Skeletal muscle tissue (tissue), 3 donors: ENCODE measurements at regions not wholly inside any gene's neighbourhood (a gene's known extent, or its start where the extent isn't known, plus 50 kb on each side); places are given as distances from the start of the nearest gene placed in this dataset.

Experiments
- H3K27ac ChIP-seq: one replicate; pipeline ENCODE4 v1.7.0; 2013; ENCODE audit warnings: mild to moderate bottlenecking, low read depth, low read length, inconsistent platforms
- H3K27me3 ChIP-seq, 3 donors: one replicate each; pipeline ENCODE4 v1.7.0; 2013; ENCODE audit warnings: low read length in 3 of 3; ENCODE audit not compliant: control insufficient read depth in 3 of 3, insufficient read depth in 3 of 3
- H3K36me3 ChIP-seq, 3 donors: one replicate each; pipeline ENCODE4 v1.7.0; 2013; ENCODE audit warnings: low read length in 3 of 3; ENCODE audit not compliant: control insufficient read depth in 3 of 3, insufficient read depth in 3 of 3
- H3K4me1 ChIP-seq, 3 donors: one replicate each; pipeline ENCODE4 v1.7.0; 2013; ENCODE audit warnings: low read length in 3 of 3, mild to moderate bottlenecking in 3 of 3; ENCODE audit not compliant: control insufficient read depth in 3 of 3, insufficient read depth in 3 of 3
- H3K4me3 ChIP-seq, 3 donors: one replicate each; pipeline ENCODE4 v1.7.0; 2013; ENCODE audit warnings: low read length in 3 of 3
- H3K9ac ChIP-seq, 3 donors: one replicate each; pipeline ENCODE4 v1.7.0; 2013; ENCODE audit warnings: low read length in 3 of 3, mild to moderate bottlenecking in 3 of 3, moderate library complexity in 2 of 3, low read depth in 1 of 3
- H3K9me3 ChIP-seq, 3 donors: one replicate each; pipeline ENCODE4 v1.7.0; 2013; ENCODE audit warnings: low read length in 3 of 3; ENCODE audit not compliant: control insufficient read depth in 3 of 3
- donor health status: Osteomylitis.

DNA sequence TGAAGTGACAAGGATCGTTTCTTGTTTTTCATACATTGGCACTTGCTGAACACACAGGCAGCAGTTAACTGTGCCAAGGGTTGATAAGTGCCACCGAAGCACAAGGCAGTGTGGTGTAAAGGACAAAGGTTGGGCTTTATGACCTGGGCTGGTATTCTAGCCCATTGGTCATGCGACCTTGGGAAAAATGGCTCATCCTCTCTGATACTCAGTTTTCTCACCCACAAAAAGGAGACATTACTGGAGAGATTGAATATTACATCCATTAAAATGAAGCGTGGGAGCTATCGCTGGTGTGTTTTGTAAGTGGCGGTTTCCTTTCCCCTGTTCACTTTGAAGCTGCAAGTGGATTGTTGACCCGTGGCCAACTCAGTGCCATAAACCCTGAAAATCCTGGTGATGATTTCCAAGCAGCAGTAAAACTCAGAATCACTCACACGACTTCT lies 216.9 kb downstream of the HAPSTR1 start:
- Histone ChIP-seq H3K9ac (no peak overlapping the region), H3K27me3 (no peaks in the 10 kb centered on the region), H3K9me3 (no peaks in the 10 kb centered on the region), H3K36me3 (no peaks in the 10 kb centered on the region), H3K4me1 (no peaks in the 10 kb centered on the region), H3K4me3 (no peak overlapping the region), H3K27ac (no peak overlapping the region)

DNA sequence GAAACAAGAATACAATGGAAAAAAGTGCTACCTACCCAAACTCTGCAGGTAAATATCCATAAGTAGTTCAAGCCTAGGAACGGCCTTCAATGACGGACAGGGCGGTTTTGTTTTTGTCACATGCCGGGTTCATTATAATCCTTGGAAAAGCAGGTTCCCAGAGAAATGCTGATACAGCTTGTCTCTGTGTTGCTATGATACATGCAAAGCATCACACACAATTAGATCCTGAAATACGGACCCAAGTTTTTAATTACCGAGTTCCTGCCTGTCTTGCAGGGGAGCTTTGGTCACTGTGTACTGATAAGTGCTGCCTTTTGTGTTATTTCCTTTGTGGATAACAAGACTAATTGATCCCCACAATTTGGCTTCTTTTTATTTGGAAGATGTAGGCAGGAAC lies 217.4 kb downstream of the HAPSTR1 start:
- Histone ChIP-seq H3K9me3 (no peaks in the 10 kb centered on the region), H3K4me3 (no peak overlapping the region), H3K27me3 (no peaks in the 10 kb centered on the region), H3K9ac (no peak overlapping the region), H3K36me3 (no peaks in the 10 kb centered on the region), H3K27ac (no peak overlapping the region), H3K4me1 (no peaks in the 10 kb centered on the region)

DNA sequence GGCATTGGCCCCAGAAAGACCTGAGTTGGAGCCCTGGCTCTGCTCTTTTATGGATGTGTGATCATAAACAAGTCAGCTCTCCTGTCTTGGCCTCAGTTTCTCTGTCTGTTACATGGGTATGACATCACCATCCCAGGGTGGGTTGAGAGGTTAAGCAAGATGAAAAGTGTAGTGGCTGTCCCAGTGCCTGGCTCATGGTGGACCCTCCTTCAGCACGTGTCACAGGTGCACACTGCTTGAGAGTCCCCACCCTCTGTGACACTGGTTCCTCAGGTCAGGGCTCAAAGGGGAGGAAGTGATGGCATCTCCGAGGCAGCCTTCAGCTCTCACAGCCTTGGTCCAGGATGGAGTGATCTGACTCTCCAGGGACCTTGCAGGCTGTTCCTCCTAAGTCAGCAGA lies 218.4 kb downstream of the HAPSTR1 start:
- H3K36me3 ChIP-seq: no peaks in the 10 kb centered on the region
- no peak overlapping the region for H3K9ac ChIP-seq
- H3K9me3 ChIP-seq: no peaks in the 10 kb centered on the region
- H3K27me3 ChIP-seq: no peaks in the 10 kb centered on the region
- H3K4me3 ChIP-seq: no peak overlapping the region
- no peaks in the 10 kb centered on the region for H3K4me1 ChIP-seq
- no peak overlapping the region for H3K27ac ChIP-seq

DNA sequence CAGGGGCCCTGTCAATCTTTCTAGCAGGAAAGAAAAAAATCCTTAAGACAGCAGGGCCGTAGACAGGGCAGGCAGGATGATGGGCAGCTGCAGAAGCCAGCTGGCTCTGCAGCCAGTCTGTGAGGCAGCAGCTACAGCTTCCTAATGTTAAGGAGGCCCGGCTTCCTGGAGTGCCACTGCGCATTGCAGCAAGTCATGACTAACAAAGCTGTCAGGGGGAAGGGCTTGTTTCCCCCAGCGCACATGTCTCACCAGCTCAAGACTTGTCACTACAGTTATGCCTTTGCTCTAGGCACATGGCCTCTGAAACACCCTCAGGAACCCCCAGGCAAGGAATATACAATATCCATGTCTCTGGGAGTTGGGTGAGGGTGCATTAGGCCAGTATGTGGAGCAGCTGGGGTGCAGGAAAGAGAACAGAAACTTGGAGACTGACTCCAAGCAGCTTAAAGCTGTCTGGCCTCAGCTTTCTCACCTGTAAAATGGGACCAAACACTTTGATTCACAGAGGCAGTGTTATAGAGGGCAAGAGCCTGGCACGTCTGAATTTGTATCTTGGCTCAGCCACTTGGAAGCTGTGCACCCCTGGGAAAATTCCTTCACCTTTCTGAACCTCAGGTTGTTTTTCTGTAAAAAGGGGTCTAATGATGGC lies 220.0 kb downstream of the HAPSTR1 start:
- H3K4me1 ChIP-seq: no peaks in the 10 kb centered on the region
- H3K27ac ChIP-seq: no peak overlapping the region
- no peaks in the 10 kb centered on the region for H3K27me3 ChIP-seq
- H3K9me3 ChIP-seq: peaks cover 0 to 3% (median 0%) of the 10 kb centered on the region in 3 donors
- no peak overlapping the region for H3K9ac ChIP-seq
- no peak overlapping the region for H3K4me3 ChIP-seq
- H3K36me3 ChIP-seq: no peaks in the 10 kb centered on the region

DNA sequence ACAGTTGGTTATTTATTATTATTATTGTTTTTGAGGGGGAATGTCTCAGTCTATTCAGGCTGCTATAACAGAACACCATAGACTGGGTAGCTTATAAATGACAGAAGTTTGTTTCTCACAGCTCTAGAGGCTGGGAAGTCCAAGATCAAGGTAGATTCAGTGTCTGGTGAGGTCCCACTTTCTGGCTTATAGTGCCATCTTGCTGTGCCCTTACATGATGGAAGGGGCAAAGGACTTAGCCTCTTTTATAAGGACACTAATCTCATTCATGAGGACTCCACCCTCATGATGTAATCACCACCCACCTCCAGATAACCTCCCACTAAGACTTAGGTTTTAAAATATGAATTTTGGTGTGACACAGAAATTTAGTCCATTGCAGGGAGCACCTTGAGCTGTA lies 224.6 kb downstream of the HAPSTR1 start:
- no peak overlapping the region for H3K27ac ChIP-seq
- H3K27me3 ChIP-seq: no peaks in the 10 kb centered on the region
- no peaks in the 10 kb centered on the region for H3K4me1 ChIP-seq
- no peak overlapping the region for H3K4me3 ChIP-seq
- H3K9ac ChIP-seq: no peak overlapping the region
- peaks cover 0 to 3% (median 0%) of the 10 kb centered on the region in 3 donors for H3K9me3 ChIP-seq
- H3K36me3 ChIP-seq: no peaks in the 10 kb centered on the region

DNA sequence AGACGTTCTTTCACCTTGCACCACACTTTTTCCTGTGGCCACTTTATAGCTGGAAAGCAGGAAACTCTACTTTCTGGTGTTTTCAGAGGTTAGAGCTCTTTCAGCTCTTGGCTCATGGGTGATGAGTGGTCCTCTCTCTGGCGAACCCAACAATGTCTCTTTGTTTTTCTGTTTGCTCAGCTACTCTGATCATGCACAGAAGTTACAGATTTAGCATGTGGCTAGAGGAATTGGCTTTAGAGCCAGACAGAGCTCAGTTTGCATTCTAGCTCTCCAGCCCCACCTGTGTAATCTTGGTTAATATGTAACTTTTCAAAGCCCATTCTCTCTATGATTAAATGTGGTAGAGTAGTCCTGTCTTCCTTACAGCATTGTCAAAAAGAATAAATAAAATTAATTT lies 225.2 kb downstream of the HAPSTR1 start:
- H3K4me1 ChIP-seq: no peaks in the 10 kb centered on the region
- no peaks in the 10 kb centered on the region for H3K36me3 ChIP-seq
- no peaks in the 10 kb centered on the region for H3K27me3 ChIP-seq
- H3K9ac ChIP-seq: no peak overlapping the region
- no peak overlapping the region for H3K4me3 ChIP-seq
- H3K27ac ChIP-seq: no peak overlapping the region
- peaks cover 0 to 3% (median 0%) of the 10 kb centered on the region in 3 donors for H3K9me3 ChIP-seq

DNA sequence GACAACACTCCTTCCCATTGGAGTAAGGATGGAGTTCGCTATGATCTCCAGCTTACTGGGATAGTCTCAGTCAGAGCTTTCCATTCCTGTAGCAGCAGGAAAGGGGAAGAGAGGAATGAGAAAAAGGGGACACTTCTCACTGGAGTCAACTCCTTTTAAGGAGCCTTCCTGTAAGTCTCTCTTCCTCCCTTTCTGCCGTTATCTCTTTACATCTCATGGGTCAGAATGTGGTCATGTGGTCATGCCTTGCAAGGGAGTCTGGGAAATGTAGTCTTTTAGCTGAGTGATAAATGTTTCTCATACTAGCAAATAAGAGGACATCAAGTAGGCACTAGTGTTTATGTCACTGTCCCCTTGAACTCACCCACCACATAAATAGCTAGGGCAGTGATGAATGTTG lies 227.3 kb downstream of the HAPSTR1 start:
- peaks cover 0 to 3% (median 0%) of the 10 kb centered on the region in 3 donors for H3K9me3 ChIP-seq
- no peaks in the 10 kb centered on the region for H3K4me1 ChIP-seq
- no peak overlapping the region for H3K9ac ChIP-seq
- no peak overlapping the region for H3K27ac ChIP-seq
- no peaks in the 10 kb centered on the region for H3K27me3 ChIP-seq
- no peak overlapping the region for H3K4me3 ChIP-seq
- H3K36me3 ChIP-seq: no peaks in the 10 kb centered on the region

DNA sequence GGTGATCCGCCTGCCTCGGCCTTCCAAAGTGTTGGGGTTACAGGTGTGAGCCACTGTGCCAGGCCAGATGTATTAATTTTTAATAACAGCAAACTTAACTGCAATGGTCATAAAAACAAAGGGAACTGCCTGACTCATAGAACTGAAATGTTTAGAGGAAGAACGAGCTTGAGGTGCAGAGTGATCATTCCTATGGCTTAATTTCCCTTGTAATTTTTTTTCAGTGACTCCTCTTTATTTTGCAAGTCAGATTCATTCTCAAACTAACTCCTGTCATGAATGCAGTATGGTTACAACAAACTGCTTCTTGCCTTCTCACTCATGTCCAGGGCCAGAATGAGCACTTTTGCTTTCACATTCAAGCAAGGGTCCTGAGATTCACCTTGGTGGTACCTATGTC lies 231.3 kb downstream of the HAPSTR1 start:
- Histone ChIP-seq H3K9me3 (no peaks in the 10 kb centered on the region), H3K9ac (no peak overlapping the region), H3K36me3 (no peaks in the 10 kb centered on the region), H3K4me3 (no peak overlapping the region), H3K4me1 (no peaks in the 10 kb centered on the region), H3K27me3 (peaks cover 0 to 6% (median 0%) of the 10 kb centered on the region in 3 donors), H3K27ac (no peak overlapping the region)

DNA sequence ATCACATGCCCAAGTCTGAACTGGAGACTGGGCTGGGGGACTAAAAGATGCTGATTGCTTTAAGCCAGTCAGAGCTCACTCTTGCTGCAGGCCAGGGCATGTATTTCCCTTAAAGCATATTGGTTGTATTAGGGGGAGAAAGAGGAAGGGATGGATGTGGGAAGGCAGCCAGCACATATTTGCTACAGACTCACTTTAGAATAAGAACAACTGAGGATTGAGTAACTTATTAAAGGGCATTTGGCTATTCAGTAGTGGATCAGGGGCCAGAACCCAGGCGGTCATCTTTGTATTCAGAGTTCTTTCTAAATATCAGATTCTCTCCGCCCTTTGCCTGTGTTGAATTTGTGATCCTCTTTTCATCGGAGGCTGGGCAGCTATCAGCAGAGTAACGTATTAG lies 231.7 kb downstream of the HAPSTR1 start:
- no peaks in the 10 kb centered on the region for H3K36me3 ChIP-seq
- H3K4me1 ChIP-seq: no peaks in the 10 kb centered on the region
- H3K27me3 ChIP-seq: peaks cover 0 to 6% (median 0%) of the 10 kb centered on the region in 3 donors
- no peaks in the 10 kb centered on the region for H3K9me3 ChIP-seq
- H3K9ac ChIP-seq: no peak overlapping the region
- no peak overlapping the region for H3K27ac ChIP-seq
- H3K4me3 ChIP-seq: no peak overlapping the region

DNA sequence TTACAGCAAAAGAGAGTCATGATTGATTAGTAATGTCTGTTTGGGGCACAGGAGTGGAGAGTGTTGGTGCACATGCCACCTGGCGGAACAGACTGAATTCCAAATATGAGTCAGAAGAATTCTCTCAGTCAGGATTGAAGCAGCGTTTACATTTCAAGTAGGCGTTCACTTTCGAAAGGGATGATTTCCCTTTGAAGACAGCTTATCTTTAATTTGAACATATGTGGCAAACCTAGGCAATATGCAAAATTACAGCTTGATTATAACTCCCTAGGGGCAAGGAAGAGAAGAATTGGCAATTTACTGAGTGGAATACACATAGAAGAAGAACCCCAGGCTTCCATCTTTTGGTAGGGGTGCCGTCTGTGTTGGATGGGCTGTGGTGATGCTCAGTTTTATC lies 235.8 kb downstream of the HAPSTR1 start:
- Histone ChIP-seq H3K27ac (no peak overlapping the region), H3K36me3 (no peaks in the 10 kb centered on the region), H3K4me3 (no peak overlapping the region), H3K9ac (no peak overlapping the region), H3K27me3 (peaks cover 0 to 6% (median 0%) of the 10 kb centered on the region in 3 donors), H3K9me3 (no peaks in the 10 kb centered on the region), H3K4me1 (no peaks in the 10 kb centered on the region)
